HCT116 (cell line): ENCODE measurements at regions not wholly inside any gene's neighbourhood (a gene's known extent, or its start where the extent isn't known, plus 50 kb on each side); places are given as distances from the start of the nearest gene placed in this dataset.
A peak's percentile ranks its signal among the peaks of the same experiment; 100 is the strongest.
"Not testable (repeated sequence)": the region's sequence is repeated elsewhere in the genome, so short reads cannot be mapped to it uniquely, and the experiment has no call there.

Experiments used
- ATAC-seq: fragments of 200-7000 bp; cut with Tn5 transposase; 2 replicates; pipeline ENCODE4 v1.9.1; 2020; ENCODE audit warnings: mild to moderate bottlenecking, moderate library complexity
- BruUV-seq: library from RNA; stranded (reverse); fragments of 400-500 nt; replicated peaks from 2 replicates; lab custom pipeline; 2021; lab: Mats Ljungman, UMichigan
- CTCF ChIA-PET: fragments of 300-600 bp; sonication (Branson Sonifier 250); formaldehyde crosslinking; loops from one replicate; lab custom pipeline; 2021; ENCODE audit warnings: antibody characterized with exemption; lab: Charles Lee
- POLR2A ChIA-PET: fragments of 300-600, 350-600 bp; sonication (Branson Sonifier 250); formaldehyde crosslinking; loops from one replicate; lab custom pipeline; 2021; ENCODE audit warnings: antibody characterized with exemption; lab: Charles Lee
- RAD21 ChIA-PET, 2 experiments: fragments of 300-600 bp; sonication (Branson Sonifier 250); formaldehyde crosslinking; loops; one replicate each; lab custom pipeline; 2023; ENCODE audit warnings: low total read pairs in 2 of 2; ENCODE audit not compliant: uncharacterized antibody in 2 of 2, unreplicated experiment in 2 of 2, low non-redundant PET in 1 of 2; lab: Charles Lee
- DNase-seq: peaks from one replicate; pipeline ENCODE4 v3.0.0-alpha.2; 2010; ENCODE audit warnings: low read depth, low spot score
- H2AFZ ChIP-seq: fragments of 200-600 bp; shearing (Covaris generic), sonication (generic); 2 replicates; pipeline ENCODE4 v1.6.1; 2017; ENCODE audit warnings: low read depth, mixed run types, mixed read lengths, antibody characterized with exemption, low read length; ENCODE audit not compliant: poor library complexity, severe bottlenecking
- H3K27ac ChIP-seq: 2 replicates; pipeline ENCODE4 v1.5.1; 2012; ENCODE audit warnings: low read depth, low read length
- H3K27me3 ChIP-seq: fragments of 200-600 bp; sonication (generic); 2 replicates; pipeline ENCODE4 v1.6.1; 2016; ENCODE audit warnings: mixed run types, low read length, mixed read lengths; ENCODE audit not compliant: insufficient read depth
- H3K36me3 ChIP-seq, 2 experiments: fragments of 200-500 bp in 1 of 2; fragments of 200-600 bp in 1 of 2; sonication (Bioruptor generic) in 1 of 2; sonication (generic) in 1 of 2; 2 replicates each; pipeline versions ENCODE4 v1.5.1 to v1.6.1; 2014 to 2016; ENCODE audit warnings: low read length in 2 of 2, inconsistent platforms in 1 of 2, mixed read lengths in 1 of 2, mixed run types in 1 of 2; ENCODE audit not compliant: insufficient read depth in 2 of 2, control insufficient read depth in 1 of 2
- H3K4me1 ChIP-seq, 2 experiments: fragments of 200-600 bp in 1 of 2; sonication (generic) in 1 of 2; 2 replicates each; pipeline versions ENCODE4 v1.5.1 to v1.6.1; 2012 to 2017; ENCODE audit warnings: low read length in 2 of 2, inconsistent platforms in 1 of 2, mild to moderate bottlenecking in 1 of 2, mixed read lengths in 1 of 2, mixed run types in 1 of 2, moderate library complexity in 1 of 2; ENCODE audit not compliant: insufficient read depth in 2 of 2, control insufficient read depth in 1 of 2
- H3K4me2 ChIP-seq: fragments of 200-600 bp; sonication (generic); 2 replicates; pipeline ENCODE4 v1.6.1; 2017; ENCODE audit warnings: mixed run types, low read length, mixed read lengths
- H3K4me3 ChIP-seq, 2 experiments: fragments of 200-600 bp in 1 of 2; sonication (generic) in 1 of 2; replicated peaks in 1 of 2; 2 replicates each; pipeline ENCODE4 v1.5.1; 2011 to 2016; ENCODE audit warnings: low read length in 2 of 2, control low read depth in 1 of 2, low read depth in 1 of 2, mild to moderate bottlenecking in 1 of 2, mixed read lengths in 1 of 2, mixed run types in 1 of 2
- H3K79me2 ChIP-seq: fragments of 200-600 bp; sonication (generic); 2 replicates; pipeline ENCODE4 v1.6.1; 2017; ENCODE audit warnings: mild to moderate bottlenecking, mixed run types, low read length, moderate library complexity, mixed read lengths; ENCODE audit not compliant: insufficient read depth
- H3K9ac ChIP-seq: fragments of 200-600 bp; sonication (generic); 2 replicates; pipeline ENCODE4 v1.6.1; 2016; ENCODE audit warnings: low read length, mixed read lengths
- H3K9me2 ChIP-seq: fragments of 200-600 bp; sonication (generic), shearing (Covaris generic); 2 replicates; pipeline ENCODE4 v1.6.1; 2017; ENCODE audit warnings: mixed run types, mild to moderate bottlenecking, moderate library complexity; ENCODE audit not compliant: insufficient read depth
- H3K9me3 ChIP-seq, 2 experiments: fragments of 200-500 bp in 1 of 2; fragments of 200-600 bp in 1 of 2; sonication (Bioruptor generic) in 1 of 2; sonication (generic) in 1 of 2; 2 replicates each; pipeline ENCODE4 v1.6.1; 2014 to 2017; ENCODE audit warnings: low read length in 2 of 2, mixed read lengths in 2 of 2, inconsistent platforms in 1 of 2, low read depth in 1 of 2, mild to moderate bottlenecking in 1 of 2, mixed run types in 1 of 2, moderate library complexity in 1 of 2; ENCODE audit not compliant: control insufficient read depth in 1 of 2, insufficient read depth in 1 of 2
- H4K20me1 ChIP-seq: fragments of 200-600 bp; sonication (generic), shearing (Covaris generic); 2 replicates; pipeline ENCODE4 v1.6.1; 2017; ENCODE audit warnings: mixed run types, mild to moderate bottlenecking, moderate library complexity; ENCODE audit not compliant: insufficient read depth
- intact Hi-C: fragments of 100-400 bp; cut with micrococcal nuclease; formaldehyde crosslinking; loops from 2 replicates; pipeline ENCODE4 v1.10.0; 2022

DNA sequence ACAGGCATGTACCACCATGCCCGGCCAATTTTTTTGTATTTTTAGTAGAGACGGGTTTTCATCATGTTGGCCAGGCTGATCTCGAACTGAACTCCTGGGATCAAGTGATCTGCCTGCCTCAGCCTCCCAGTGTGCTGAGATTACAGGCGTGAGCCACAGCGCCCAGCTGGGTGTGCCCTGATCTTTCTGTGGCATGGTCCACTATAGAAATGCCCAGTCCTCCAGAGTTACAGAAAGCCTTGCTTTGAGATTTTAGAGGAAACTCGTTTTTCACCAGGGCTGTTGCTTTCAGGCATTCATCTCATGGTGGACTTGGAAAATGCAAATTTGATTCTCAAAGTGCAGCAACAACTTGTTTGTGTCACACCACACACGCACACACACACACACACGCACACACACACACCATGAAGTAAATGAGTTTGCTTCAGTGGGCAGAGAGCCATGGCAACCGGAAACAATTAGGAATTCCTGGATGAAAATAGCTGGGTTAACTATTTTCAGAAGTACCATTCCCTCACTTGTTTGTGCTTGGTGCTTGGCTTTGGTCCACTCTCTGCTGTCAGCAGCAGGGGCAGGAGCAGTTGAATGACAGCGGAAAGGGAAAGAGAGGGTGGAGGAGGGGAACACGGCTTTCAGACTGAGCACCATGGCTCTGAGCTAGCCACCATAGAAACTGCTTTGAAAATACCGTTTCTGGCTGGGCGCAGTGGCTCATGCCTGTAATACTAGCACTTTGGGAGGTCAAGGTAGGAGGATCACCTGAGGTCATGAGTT is 160.1 kb upstream of the NBPF12 start:
- H3K9ac ChIP-seq, DNase-seq, H2AFZ ChIP-seq, CTCF ChIA-PET, BruUV-seq, H3K27ac ChIP-seq, H3K4me2 ChIP-seq, ATAC-seq, H3K36me3 ChIP-seq, intact Hi-C loops, H3K79me2 ChIP-seq, H3K27me3 ChIP-seq, H3K9me2 ChIP-seq, POLR2A ChIA-PET, H4K20me1 ChIP-seq, H3K4me1 ChIP-seq, RAD21 ChIA-PET, H3K4me3 ChIP-seq, H3K9me3 ChIP-seq: not testable (repeated sequence)

DNA sequence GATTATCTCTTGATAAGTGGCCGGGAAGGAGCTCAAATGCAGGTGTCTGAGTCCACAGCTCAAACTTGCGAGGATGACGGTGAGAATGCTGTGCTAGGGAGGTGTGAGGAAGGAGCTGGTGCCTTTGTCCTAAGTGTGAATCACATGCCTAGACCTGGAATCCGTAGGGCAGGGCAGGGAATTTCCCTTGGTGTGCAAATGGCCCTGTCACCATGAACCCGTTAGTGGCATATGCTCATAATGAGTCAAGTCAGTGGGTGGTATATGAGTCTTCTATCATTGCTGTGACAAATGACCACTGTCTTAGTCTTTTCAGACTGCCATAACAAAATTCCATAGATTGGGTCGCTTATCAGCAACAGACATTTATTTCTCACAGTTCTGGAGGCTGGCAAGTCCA is 163.1 kb upstream of the NBPF12 start:
- CTCF ChIA-PET, H3K4me1 ChIP-seq, H3K9me2 ChIP-seq, POLR2A ChIA-PET, H3K79me2 ChIP-seq, RAD21 ChIA-PET, H4K20me1 ChIP-seq, H3K4me2 ChIP-seq, H3K36me3 ChIP-seq, H2AFZ ChIP-seq, DNase-seq, H3K27ac ChIP-seq, intact Hi-C loops, BruUV-seq, H3K27me3 ChIP-seq, H3K9me3 ChIP-seq, H3K9ac ChIP-seq, H3K4me3 ChIP-seq: not testable (repeated sequence)
- ATAC-seq = peak; percentile 36; the same call in 1 of the 2 replicates

DNA sequence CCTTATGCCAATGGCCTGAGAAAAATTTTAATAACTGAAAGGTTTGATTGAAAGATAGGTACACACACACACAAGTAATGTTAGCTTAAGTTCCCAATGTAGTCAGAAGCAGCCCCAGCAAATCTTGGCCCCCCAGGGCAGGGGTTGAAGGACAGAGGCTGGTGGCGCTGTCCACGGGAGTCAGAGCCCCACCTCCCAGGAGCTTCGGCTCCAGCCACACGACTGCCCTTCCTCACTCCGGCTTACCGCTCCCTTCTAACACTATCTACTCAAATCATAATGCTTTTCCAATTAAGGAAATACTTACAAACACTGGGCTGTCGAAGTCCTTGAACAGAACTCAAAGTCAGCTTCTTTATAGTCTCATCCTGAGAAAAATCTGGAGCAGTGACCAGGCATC is 163.9 kb upstream of the NBPF12 start:
- H3K9me2 ChIP-seq, H2AFZ ChIP-seq, H3K4me3 ChIP-seq, RAD21 ChIA-PET, H3K4me2 ChIP-seq, DNase-seq, intact Hi-C loops, H3K4me1 ChIP-seq, H3K79me2 ChIP-seq, POLR2A ChIA-PET, H3K9ac ChIP-seq, H3K27ac ChIP-seq, H3K36me3 ChIP-seq, H4K20me1 ChIP-seq, H3K9me3 ChIP-seq, H3K27me3 ChIP-seq, BruUV-seq, CTCF ChIA-PET, ATAC-seq: not testable (repeated sequence)

DNA sequence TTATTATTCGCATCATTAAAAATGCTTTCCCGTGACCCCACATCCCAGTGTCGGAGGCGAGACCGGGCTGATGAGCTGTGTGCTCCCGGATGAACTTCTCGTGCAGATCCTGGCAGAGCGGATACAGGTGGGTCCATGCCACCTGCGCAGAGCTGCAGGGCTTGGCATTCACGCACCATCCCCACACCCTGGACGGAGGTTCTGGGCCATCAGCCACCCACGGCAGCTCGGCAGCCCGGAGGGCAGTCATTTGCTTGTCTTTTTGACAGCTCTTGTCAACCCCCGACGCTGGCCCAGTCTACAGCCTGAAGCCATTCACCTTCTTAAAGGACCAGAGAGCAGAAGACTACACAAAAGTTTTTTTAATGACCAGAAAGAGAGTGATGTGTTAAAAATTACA is 166.7 kb upstream of the NBPF12 start:
- intact Hi-C loops, H3K9me3 ChIP-seq, CTCF ChIA-PET, H3K4me3 ChIP-seq, H3K36me3 ChIP-seq, H4K20me1 ChIP-seq, DNase-seq, H3K27me3 ChIP-seq, H3K79me2 ChIP-seq, H3K9ac ChIP-seq, H3K27ac ChIP-seq, H2AFZ ChIP-seq, POLR2A ChIA-PET, ATAC-seq, H3K9me2 ChIP-seq, H3K4me2 ChIP-seq, RAD21 ChIA-PET, BruUV-seq, H3K4me1 ChIP-seq: not testable (repeated sequence)
